Mesendoderm (in vitro differentiated cells): ENCODE measurements at regions not wholly inside any gene's neighbourhood (a gene's known extent, or its start where the extent isn't known, plus 50 kb on each side); places are given as distances from the start of the nearest gene placed in this dataset.

Source experiments
- DNase-seq: peaks from one replicate; pipeline ENCODE4 v3.0.0; 2013
- H2AK5ac ChIP-seq: 2 replicates; pipeline ENCODE4 v1.6.1; 2013; ENCODE audit warnings: low read length, inconsistent platforms
- H2BK120ac ChIP-seq: 2 replicates; pipeline ENCODE4 v1.6.1; 2013; ENCODE audit warnings: low read depth, mild to moderate bottlenecking, low read length, moderate library complexity, mixed read lengths
- H2BK15ac ChIP-seq: replicated peaks from 2 replicates; pipeline ENCODE4 v1.6.1; 2013; ENCODE audit warnings: low read depth, mild to moderate bottlenecking, moderate library complexity
- H2BK5ac ChIP-seq: 2 replicates; pipeline ENCODE4 v1.6.1; 2013; ENCODE audit warnings: low read length, inconsistent platforms
- H3K18ac ChIP-seq: 2 replicates; pipeline ENCODE4 v1.6.1; 2013; ENCODE audit warnings: mild to moderate bottlenecking, low read length, mixed read lengths
- H3K23ac ChIP-seq: one replicate; pipeline ENCODE4 v1.6.1; 2013; ENCODE audit warnings: low read length
- H3K27ac ChIP-seq: 2 replicates; pipeline ENCODE4 v1.5.1; 2013; ENCODE audit warnings: low read depth, mild to moderate bottlenecking, inconsistent platforms, low read length, moderate library complexity
- H3K27me3 ChIP-seq: 2 replicates; pipeline ENCODE4 v1.6.1; 2013; ENCODE audit warnings: low read length, control low read depth, mild to moderate bottlenecking, inconsistent platforms; ENCODE audit not compliant: insufficient read depth, poor library complexity
- H3K36me3 ChIP-seq: 2 replicates; pipeline ENCODE4 v1.6.1; 2013; ENCODE audit warnings: low read length, inconsistent platforms; ENCODE audit not compliant: control insufficient read depth, insufficient read depth
- H3K4ac ChIP-seq: one replicate; pipeline ENCODE4 v1.6.1; 2013; ENCODE audit warnings: low read depth, mild to moderate bottlenecking, low read length, moderate library complexity
- H3K4me1 ChIP-seq: 2 replicates; pipeline ENCODE4 v1.6.1; 2013; ENCODE audit warnings: low read depth, low read length, inconsistent platforms; ENCODE audit not compliant: control insufficient read depth
- H3K4me2 ChIP-seq: 2 replicates; pipeline ENCODE4 v1.6.1; 2013; ENCODE audit warnings: low read length
- H3K4me3 ChIP-seq: 2 replicates; pipeline ENCODE4 v1.5.1; 2013; ENCODE audit warnings: mild to moderate bottlenecking, low read length
- H3K56ac ChIP-seq: one replicate; pipeline ENCODE4 v1.6.1; 2013; ENCODE audit warnings: low read length
- H3K79me1 ChIP-seq: 2 replicates; pipeline ENCODE4 v1.6.1; 2013; ENCODE audit warnings: low read length, inconsistent platforms
- H3K79me2 ChIP-seq: 2 replicates; pipeline ENCODE4 v1.6.1; 2013; ENCODE audit warnings: mild to moderate bottlenecking, low read length; ENCODE audit not compliant: control insufficient read depth, insufficient read depth
- H3K9ac ChIP-seq: 2 replicates; pipeline ENCODE4 v1.6.1; 2013; ENCODE audit warnings: low read length, inconsistent platforms
- H4K5ac ChIP-seq: one replicate; pipeline ENCODE4 v1.6.1; 2013; ENCODE audit warnings: low read length
- H4K8ac ChIP-seq: one replicate; pipeline ENCODE4 v1.6.1; 2013; ENCODE audit warnings: low read depth, mild to moderate bottlenecking, control low read depth, low read length, moderate library complexity
- WGBS: extraction: QIAGEN DNeasy Blood & Tissue Kit; methylation state at CpG from one replicate; pipeline ENCODE4 v1.1.7; 2013; ENCODE audit warnings: low lambda C conversion rate, missing lambda C conversion rate; ENCODE audit not compliant: insufficient coverage; ENCODE audit errors: extremely low coverage; 5-methylcytosine and 5-hydroxymethylcytosine counted together

- WGBS: no CpG with 5 or more reads among the region's 1 CpG
Measured at GRCh38 chr14:55801121-55801520, 221.1 kb downstream of the KTN1 start.

DNA sequence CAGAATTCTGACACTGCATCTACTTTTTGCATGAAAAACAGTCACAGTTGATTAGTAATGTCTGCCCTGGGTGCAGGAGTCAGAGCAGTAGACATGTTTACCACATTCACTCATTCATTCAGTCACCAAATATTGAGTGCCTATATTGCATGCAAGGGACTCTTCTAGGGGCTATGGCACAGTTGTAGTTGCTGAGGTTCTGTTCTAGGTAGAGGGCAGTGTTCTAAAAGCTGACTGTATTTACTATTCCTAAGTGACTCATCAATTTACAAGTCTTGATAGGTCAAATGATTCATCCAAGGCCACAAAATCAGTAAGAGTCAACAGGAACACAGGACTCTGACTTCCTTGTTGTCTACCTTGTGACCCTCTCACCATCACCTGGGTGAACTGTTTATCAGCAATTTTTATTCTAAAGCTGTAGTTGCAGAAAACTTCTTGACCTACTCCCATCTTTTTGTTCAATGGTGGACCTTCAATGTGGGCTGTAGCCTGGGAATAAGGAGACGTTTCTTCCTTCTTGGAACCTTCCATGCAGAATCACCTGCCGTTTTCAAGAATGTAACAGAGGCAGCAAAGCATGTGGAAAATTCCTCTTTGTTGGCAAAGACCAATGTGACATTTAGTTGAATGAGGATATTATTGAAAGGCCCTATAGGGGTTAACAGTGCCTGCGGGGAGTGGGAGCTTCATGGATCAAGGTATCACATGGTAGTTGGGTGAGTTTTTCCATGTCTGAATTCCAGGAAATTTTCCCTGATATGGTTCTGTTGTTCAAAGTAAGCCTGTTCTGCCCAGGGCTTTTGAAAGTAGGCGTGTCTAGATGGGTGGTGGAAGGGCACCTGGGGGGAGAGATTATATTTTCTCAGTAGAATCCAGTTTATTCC lies 223.2 kb downstream of the KTN1 start:
- WGBS: no CpG with 5 or more reads among the region's 4 CpGs
- H3K27me3 ChIP-seq: no peaks in the 10 kb centered on the region
- H2BK5ac ChIP-seq: no peak overlapping the region
- no peaks in the 10 kb centered on the region for H3K79me1 ChIP-seq
- no peak overlapping the region for H3K18ac ChIP-seq
- H3K23ac ChIP-seq: no peak overlapping the region
- H4K8ac ChIP-seq: no peak overlapping the region
- H3K79me2 ChIP-seq: no peaks in the 10 kb centered on the region
- no peak overlapping the region for H4K5ac ChIP-seq
- no peak overlapping the region for H2BK15ac ChIP-seq
- no peak overlapping the region for H3K4me2 ChIP-seq
- H3K36me3 ChIP-seq: no peaks in the 10 kb centered on the region
- H3K4ac ChIP-seq: no peak overlapping the region
- H3K4me1 ChIP-seq: peaks cover 8% of the 10 kb centered on the region
- no peak overlapping the region for H3K9ac ChIP-seq
- no peak overlapping the region for H3K27ac ChIP-seq
- H3K56ac ChIP-seq: no peak overlapping the region
- H2BK120ac ChIP-seq: no peak overlapping the region
- H3K4me3 ChIP-seq: no peak overlapping the region
- H2AK5ac ChIP-seq: no peak overlapping the region
- no peak for DNase-seq

More at GRCh38 chr14:55801121-55801520, 221.1 kb downstream of the KTN1 start:
- Histone ChIP-seq H2BK15ac (no peak overlapping the region), H3K9ac (no peak overlapping the region), H3K4ac (no peak overlapping the region), H3K4me1 (peaks cover 8% of the 10 kb centered on the region), H3K79me1 (no peaks in the 10 kb centered on the region), H3K79me2 (no peaks in the 10 kb centered on the region), H3K56ac (no peak overlapping the region), H2AK5ac (no peak overlapping the region), H3K23ac (no peak overlapping the region), H3K36me3 (no peaks in the 10 kb centered on the region), H4K8ac (no peak overlapping the region), H3K27ac (no peak overlapping the region), H3K18ac (no peak overlapping the region), H2BK120ac (no peak overlapping the region), H3K4me2 (no peak overlapping the region), H2BK5ac (no peak overlapping the region), H4K5ac (no peak overlapping the region), H3K4me3 (no peak overlapping the region), H3K27me3 (no peaks in the 10 kb centered on the region)
- DNase-seq: no peak

DNA sequence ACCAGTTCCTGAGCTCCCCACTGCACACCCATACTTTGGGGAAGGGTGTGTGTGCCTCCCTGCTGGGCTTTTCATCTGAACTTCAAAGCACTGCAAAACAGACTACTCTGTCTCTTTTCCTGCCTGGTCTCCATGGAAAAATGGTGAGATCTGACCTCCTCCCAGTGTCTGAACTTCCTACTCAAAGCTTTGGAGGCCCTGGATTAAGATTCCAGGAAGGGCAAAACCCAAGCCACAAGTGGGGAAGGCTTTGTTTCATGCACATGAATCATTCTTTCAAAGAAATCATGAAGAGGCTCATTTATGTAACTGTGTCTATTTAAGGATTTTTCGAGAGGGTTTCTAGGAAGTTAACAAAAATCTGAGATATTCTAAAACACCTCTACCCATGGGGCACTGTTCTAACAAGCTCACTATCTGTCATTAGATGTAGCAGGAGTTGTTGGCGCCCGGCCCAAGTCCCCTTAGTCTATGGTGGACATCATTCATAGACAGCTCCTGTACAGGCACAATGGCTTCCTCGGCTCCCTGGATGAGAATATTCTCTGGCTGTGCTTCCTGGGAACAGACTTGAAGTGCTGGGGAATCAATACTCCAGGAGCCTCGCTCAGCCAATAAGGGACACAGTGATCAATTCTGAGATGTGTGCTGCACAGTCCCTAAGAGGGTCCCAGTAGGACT lies 224.0 kb downstream of the KTN1 start:
- no peak overlapping the region for H3K4me3 ChIP-seq

GRCh38 chr14:55805250-55805649 lies 225.2 kb downstream of the KTN1 start:
- Histone ChIP-seq H4K5ac (no peak overlapping the region), H3K4me2 (no peak overlapping the region), H2AK5ac (no peak overlapping the region), H3K4ac (no peak overlapping the region), H3K18ac (no peak overlapping the region), H2BK5ac (no peak overlapping the region), H3K79me1 (no peaks in the 10 kb centered on the region), H4K8ac (no peak overlapping the region), H3K79me2 (no peaks in the 10 kb centered on the region), H3K36me3 (no peaks in the 10 kb centered on the region), H2BK120ac (no peak overlapping the region), H3K27ac (no peak overlapping the region), H3K23ac (no peak overlapping the region), H3K9ac (no peak overlapping the region), H3K56ac (no peak overlapping the region), H2BK15ac (no peak overlapping the region), H3K27me3 (no peaks in the 10 kb centered on the region), H3K4me1 (peaks cover under 1% of the 10 kb centered on the region), H3K4me3 (no peak overlapping the region)
- no CpG with 5 or more reads among the region's 3 CpGs for WGBS
- DNase-seq: no peak

More for the DNA sequence above, 224.0 kb downstream of the KTN1 start:
- Histone ChIP-seq H3K56ac (no peak overlapping the region), H3K18ac (no peak overlapping the region), H3K4ac (no peak overlapping the region), H4K5ac (no peak overlapping the region), H2BK120ac (no peak overlapping the region), H2AK5ac (no peak overlapping the region), H3K4me1 (peaks cover 8% of the 10 kb centered on the region), H3K4me2 (no peak overlapping the region), H3K9ac (no peak overlapping the region), H3K23ac (no peak overlapping the region), H2BK15ac (no peak overlapping the region), H3K27ac (no peak overlapping the region), H3K27me3 (no peaks in the 10 kb centered on the region), H3K36me3 (no peaks in the 10 kb centered on the region), H4K8ac (no peak overlapping the region), H2BK5ac (no peak overlapping the region), H3K79me1 (no peaks in the 10 kb centered on the region), H3K79me2 (no peaks in the 10 kb centered on the region)
- WGBS: no CpG with 5 or more reads among the region's 5 CpGs
- no peak for DNase-seq

GRCh38 chr14:55807053-55807880 lies 227.3 kb downstream of the KTN1 start:
- Histone ChIP-seq H4K8ac (no peak overlapping the region), H3K79me2 (no peaks in the 10 kb centered on the region), H2BK5ac (no peak overlapping the region), H2BK120ac (no peak overlapping the region), H2AK5ac (no peak overlapping the region), H3K56ac (no peak overlapping the region), H3K4me2 (no peak overlapping the region), H3K9ac (no peak overlapping the region), H3K79me1 (no peaks in the 10 kb centered on the region), H3K4me3 (no peak overlapping the region), H4K5ac (no peak overlapping the region), H3K36me3 (no peaks in the 10 kb centered on the region), H3K4ac (no peak overlapping the region), H2BK15ac (no peak overlapping the region), H3K27ac (no peak overlapping the region), H3K4me1 (no peaks in the 10 kb centered on the region), H3K23ac (no peak overlapping the region), H3K18ac (no peak overlapping the region), H3K27me3 (no peaks in the 10 kb centered on the region)
- DNase-seq: no peak
- no CpG with 5 or more reads among the region's 17 CpGs for WGBS
